AG09319 (cell line): ENCODE measurements at regions not wholly inside any gene's neighbourhood (a gene's known extent, or its start where the extent isn't known, plus 50 kb on each side); places are given as distances from the start of the nearest gene placed in this dataset.

Experiments used
- DNase-seq: peaks from one replicate; pipeline ENCODE4 v3.0.0-alpha.2; 2010; ENCODE audit warnings: low read depth; ENCODE audit errors: extremely low read depth
- TF ChIP-seq, protein P1 (sequence below): IDR thresholded peaks from 2 replicates; pipeline ENCODE4 v1.5.1; 2011; ENCODE audit warnings: low read depth, mild to moderate bottlenecking, inconsistent platforms, low read length, moderate library complexity

DNA sequence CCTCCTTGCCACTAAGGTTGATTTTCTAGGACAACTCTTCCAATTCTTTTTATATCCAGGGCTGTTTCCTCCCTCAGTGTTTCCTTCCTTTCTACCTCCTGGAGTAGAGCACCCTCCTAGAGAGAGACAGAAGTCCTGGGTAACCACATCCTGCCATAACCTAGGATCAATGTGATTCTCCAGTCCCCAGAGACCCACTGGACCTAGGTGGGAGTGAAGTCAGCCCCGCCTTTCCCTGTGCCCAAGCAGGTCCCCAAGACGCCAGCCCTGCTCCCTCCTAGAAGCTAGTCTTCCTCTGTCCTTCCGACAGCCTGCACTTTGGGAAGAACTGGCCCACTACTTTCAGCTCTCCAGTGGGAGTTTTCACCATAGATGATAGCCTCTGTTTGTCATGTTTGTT lies 166.8 kb upstream of the PLEKHG7 start:
- TF ChIP-seq, protein P1, sequence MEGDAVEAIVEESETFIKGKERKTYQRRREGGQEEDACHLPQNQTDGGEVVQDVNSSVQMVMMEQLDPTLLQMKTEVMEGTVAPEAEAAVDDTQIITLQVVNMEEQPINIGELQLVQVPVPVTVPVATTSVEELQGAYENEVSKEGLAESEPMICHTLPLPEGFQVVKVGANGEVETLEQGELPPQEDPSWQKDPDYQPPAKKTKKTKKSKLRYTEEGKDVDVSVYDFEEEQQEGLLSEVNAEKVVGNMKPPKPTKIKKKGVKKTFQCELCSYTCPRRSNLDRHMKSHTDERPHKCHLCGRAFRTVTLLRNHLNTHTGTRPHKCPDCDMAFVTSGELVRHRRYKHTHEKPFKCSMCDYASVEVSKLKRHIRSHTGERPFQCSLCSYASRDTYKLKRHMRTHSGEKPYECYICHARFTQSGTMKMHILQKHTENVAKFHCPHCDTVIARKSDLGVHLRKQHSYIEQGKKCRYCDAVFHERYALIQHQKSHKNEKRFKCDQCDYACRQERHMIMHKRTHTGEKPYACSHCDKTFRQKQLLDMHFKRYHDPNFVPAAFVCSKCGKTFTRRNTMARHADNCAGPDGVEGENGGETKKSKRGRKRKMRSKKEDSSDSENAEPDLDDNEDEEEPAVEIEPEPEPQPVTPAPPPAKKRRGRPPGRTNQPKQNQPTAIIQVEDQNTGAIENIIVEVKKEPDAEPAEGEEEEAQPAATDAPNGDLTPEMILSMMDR: no peak

DNA sequence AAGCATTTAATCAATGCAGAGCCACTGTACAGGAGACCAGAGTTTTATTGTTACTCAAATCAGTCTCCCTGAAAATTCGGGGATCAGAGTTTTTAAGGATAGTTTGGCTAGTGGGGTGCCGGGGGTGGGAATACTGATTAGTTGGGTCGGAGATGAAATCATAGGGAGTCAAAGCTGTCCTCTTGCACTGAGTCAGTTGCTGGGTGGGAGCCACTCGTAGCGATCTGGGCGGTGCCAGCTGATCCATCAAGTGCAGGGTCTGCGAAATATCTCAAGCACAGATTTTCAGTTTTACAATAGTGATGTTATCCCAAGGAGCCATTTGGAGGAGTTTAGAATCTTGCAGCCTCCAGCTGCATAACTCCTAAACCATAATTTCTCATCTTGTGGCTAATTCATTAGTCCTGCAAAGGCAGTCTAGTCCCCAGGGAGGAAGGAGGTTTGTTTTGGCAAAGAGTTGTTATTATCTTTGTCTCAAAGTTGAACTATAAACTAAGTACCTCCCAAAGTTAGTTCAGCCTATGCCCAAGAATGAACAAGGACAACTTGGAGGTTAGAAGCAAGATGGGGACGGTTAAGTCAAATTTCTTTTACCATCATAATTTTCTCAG lies 169.4 kb upstream of the PLEKHG7 start:
- TF ChIP-seq, protein P1: no peak
- no peak for DNase-seq

More for the DNA sequence above, 166.8 kb upstream of the PLEKHG7 start:
- no peak for DNase-seq

DNA sequence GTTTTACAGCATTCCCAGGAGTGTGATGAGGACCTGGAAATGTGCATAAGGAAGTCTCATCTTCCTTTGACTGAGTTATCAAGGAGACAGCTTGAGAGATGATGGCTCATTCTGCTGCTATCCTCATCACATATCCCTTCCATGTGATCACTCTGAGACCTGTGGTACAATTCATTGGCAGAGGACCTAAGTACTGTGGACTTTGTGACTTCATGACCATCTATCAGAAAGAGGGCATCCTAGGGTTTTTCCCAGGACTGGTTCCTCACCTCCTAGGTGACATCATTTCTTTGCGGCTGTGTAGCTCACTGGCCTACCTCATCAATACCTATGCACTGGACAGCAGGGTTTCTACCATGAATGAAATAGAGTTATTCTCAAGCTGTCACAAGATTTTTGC lies 172.1 kb upstream of the PLEKHG7 start:
- no peak for DNase-seq
- TF ChIP-seq, protein P1: no peak

DNA sequence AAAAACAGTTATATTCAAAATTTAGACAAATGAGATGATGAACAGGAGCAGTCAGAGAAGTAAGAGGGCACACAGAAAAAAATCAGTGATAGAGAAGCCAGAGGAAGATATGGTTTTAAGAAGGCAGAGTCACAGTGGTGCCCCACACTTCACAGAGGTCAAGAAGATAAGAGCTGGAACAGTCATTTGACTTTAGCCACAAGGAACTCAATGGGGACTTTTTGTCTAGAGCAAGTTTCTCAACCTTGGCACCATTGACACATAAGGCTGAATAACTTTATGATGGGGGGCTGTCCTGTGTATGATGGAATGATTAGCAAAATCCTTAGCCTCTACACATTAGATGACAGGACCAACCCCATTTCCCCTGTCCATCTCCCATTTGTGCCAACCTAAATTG lies 172.8 kb upstream of the PLEKHG7 start:
- TF ChIP-seq, protein P1: no peak
- no peak for DNase-seq

DNA sequence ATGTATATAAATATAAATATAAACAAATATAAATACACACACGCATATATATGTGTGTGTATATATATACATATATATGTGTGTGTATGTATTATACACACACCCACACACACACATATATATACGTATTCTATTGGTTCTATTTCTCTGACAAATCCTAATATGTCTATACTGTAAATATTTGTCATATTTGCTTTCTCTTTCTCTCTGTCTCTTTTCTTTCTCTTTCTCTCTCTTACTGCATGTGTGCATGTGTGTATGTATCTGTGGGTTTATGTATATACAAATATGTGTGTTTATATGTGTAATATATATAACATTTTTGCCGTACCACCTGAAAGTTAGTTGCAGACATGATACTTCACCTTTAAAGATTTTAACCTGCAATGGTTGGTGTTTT lies 174.2 kb upstream of the PLEKHG7 start:
- DNase-seq: no peak
- TF ChIP-seq, protein P1: no peak

DNA sequence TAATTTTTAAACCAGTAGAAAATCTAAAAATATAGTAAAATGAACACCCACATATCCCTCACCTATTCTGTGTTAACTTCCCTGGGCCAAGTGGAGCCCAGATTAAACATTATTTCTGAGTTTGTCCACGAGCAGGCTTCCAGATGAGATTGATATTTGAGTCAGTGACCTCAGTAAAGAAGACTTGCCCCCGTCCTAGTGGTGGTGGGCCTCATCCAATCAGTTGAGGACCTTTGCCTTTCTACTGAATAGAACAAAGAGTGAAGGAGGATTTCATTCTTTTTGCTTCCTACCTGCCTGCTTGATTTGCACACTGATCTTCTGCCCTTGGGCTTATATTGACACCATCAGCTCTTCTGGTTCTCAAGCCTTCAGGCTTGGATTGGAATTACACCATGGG lies 174.7 kb upstream of the PLEKHG7 start:
- no peak for DNase-seq
- TF ChIP-seq, protein P1: no peak

DNA sequence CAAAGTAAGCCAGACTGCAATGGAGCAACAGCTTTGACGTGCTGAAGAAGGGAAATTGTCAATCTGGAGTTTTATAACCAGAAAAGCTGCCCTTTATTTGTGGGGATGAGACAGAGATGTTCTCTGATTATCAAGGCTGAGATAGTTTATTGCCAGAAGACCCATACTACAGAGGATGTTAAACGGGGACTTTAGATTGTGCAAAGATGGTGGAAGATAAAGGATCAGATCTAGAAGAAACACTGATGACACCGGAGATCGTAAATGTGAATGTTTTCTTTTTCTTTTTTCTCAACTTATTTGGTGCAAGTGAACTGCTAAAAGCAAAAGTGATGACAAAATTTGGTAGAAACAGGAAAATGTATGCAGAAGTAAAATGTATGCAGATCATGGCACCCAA lies 178.3 kb upstream of the PLEKHG7 start:
- DNase-seq: no peak
- TF ChIP-seq, protein P1: no peak
